Colon (tissue), 2 donors: ENCODE measurements at regions not wholly inside any gene's neighbourhood (a gene's known extent, or its start where the extent isn't known, plus 50 kb on each side); places are given as distances from the start of the nearest gene placed in this dataset.

Source experiments
- FAIRE-seq: peaks from 2 replicates; lab custom pipeline; 2012; peaks lifted over from hg19 to GRCh38; lab: Jason Lieb, UNC
- donor health status: control.
- donor health status: control.

- FAIRE-seq: no peak
These were observed 912.3 kb upstream of the SEL1L start for GRCh38 chr14:82445810-82446570.

- no peak for FAIRE-seq
These were observed 913.9 kb upstream of the SEL1L start for GRCh38 chr14:82447586-82447985.

- FAIRE-seq: no peak
These were observed 916.3 kb upstream of the SEL1L start for GRCh38 chr14:82449926-82450468.

GRCh38 chr14:82451675-82452074 lies 918.0 kb upstream of the SEL1L start:
- FAIRE-seq: no peak

- FAIRE-seq: no peak
These were observed 948.7 kb upstream of the SEL1L start for GRCh38 chr14:82482345-82482744.

GRCh38 chr14:82488473-82488872 lies 954.8 kb upstream of the SEL1L start:
- FAIRE-seq: no peak

GRCh38 chr14:82490397-82490796 lies 956.7 kb upstream of the SEL1L start:
- FAIRE-seq: no peak

- no peak for FAIRE-seq
These were observed 958.5 kb upstream of the SEL1L start for GRCh38 chr14:82492157-82492556.

GRCh38 chr14:82500222-82500621 lies 966.6 kb upstream of the SEL1L start:
- no peak for FAIRE-seq

GRCh38 chr14:82501554-82501953 lies 967.9 kb upstream of the SEL1L start:
- FAIRE-seq: no peak

- FAIRE-seq: no peak
These were observed 968.4 kb upstream of the SEL1L start for GRCh38 chr14:82502043-82502442.

GRCh38 chr14:82504894-82505293 lies 971.2 kb upstream of the SEL1L start:
- FAIRE-seq: no peak

- no peak for FAIRE-seq
These were observed 976.4 kb upstream of the SEL1L start for GRCh38 chr14:82510007-82510406.

- no peak for FAIRE-seq
These were observed 977.7 kb upstream of the SEL1L start for GRCh38 chr14:82511399-82511798.

- FAIRE-seq: no peak
These were observed 987.1 kb upstream of the SEL1L start for GRCh38 chr14:82520765-82521164.

GRCh38 chr14:82521191-82521590 lies 987.5 kb upstream of the SEL1L start:
- FAIRE-seq: no peak

- no peak for FAIRE-seq
These were observed 994.4 kb upstream of the SEL1L start for GRCh38 chr14:82528016-82528415.

- no peak for FAIRE-seq
These were observed 999.7 kb upstream of the SEL1L start for GRCh38 chr14:82533351-82533750.

GRCh38 chr14:82536566-82536965 lies 1002.9 kb upstream of the SEL1L start:
- FAIRE-seq: no peak

GRCh38 chr14:82537831-82538230 lies 1004.2 kb upstream of the SEL1L start:
- FAIRE-seq: no peak

- FAIRE-seq: no peak
These were observed 1012.7 kb upstream of the SEL1L start for GRCh38 chr14:82546401-82546800.

GRCh38 chr14:82549306-82549990 lies 1015.8 kb upstream of the SEL1L start:
- no peak for FAIRE-seq

GRCh38 chr14:82562881-82563280 lies 1029.2 kb upstream of the SEL1L start:
- no peak for FAIRE-seq

- FAIRE-seq: no peak
These were observed 1032.2 kb upstream of the SEL1L start for GRCh38 chr14:82565825-82566224.
